ENCODE measurements at regions not wholly inside any gene's neighbourhood (a gene's known extent, or its start where the extent isn't known, plus 50 kb on each side); places are given as distances from the start of the nearest gene placed in this dataset.

DNA sequence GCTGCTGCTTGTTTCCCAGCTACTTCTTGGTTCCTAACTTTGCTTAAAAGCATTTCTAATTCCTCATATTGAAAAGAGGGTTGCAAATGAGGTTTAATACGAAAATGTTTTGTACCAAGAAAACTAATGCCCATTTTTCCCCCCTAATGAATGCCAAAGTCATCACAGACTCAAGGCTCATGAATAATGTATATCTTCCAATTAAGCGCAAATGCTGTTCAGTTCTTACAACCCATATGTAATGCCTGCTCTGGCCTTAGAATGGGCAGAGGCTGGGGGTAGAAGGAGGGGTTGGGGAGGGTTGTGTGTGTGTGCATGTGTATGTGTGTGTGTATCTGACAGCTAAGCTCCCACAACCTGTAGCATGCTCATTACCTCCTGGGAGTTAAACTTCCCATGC is 901.7 kb downstream of the KCNMA1 start:
- POLR2A ChIA-PET: no interaction called here
- peaks cover 0 to 12% (median 2%) of the 10 kb centered on the region in 11 donors for H3K9me3 Mint-ChIP-seq
- H3K4me3 Mint-ChIP-seq: no peak overlapping the region
- CTCF ChIA-PET: no interaction called here
- ATAC-seq (no peak), DNase-seq (no peak)
- H3K27me3 Mint-ChIP-seq: peaks cover 0 to 4% (median 0%) of the 10 kb centered on the region in 5 donors
- Histone ChIP-seq H3K4me1 (ENCODE audit: control insufficient read depth in 2 of 2, insufficient read depth in 2 of 2, low read length in 2 of 2) (no peaks in the 10 kb centered on the region), H3K27ac (ENCODE audit: low read depth, low read length) (no peak overlapping the region), H3K27me3 (ENCODE audit: control insufficient read depth in 2 of 2, insufficient read depth in 2 of 2, low read length in 2 of 2) (no peaks in the 10 kb centered on the region), H3K36me3 (ENCODE audit: control insufficient read depth in 2 of 3, insufficient read depth in 3 of 3, low read length in 3 of 3) (no peaks in the 10 kb centered on the region), H3K4me3 (ENCODE audit: low read length) (no peak overlapping the region), H3K9me3 (ENCODE audit: control insufficient read depth in 2 of 3, low read length in 3 of 3) (no peaks in the 10 kb centered on the region)
- intact Hi-C loops (cut with micrococcal nuclease): no loop called here
- peaks cover 0 to 7% (median 0%) of the 10 kb centered on the region in 7 donors for H3K4me1 Mint-ChIP-seq
- H3K27ac Mint-ChIP-seq: peak overlapping the region in 1 of 9 donors; percentile 13
- H3K36me3 Mint-ChIP-seq: peaks cover 0 to 4% (median 0%) of the 10 kb centered on the region in 5 donors

DNA sequence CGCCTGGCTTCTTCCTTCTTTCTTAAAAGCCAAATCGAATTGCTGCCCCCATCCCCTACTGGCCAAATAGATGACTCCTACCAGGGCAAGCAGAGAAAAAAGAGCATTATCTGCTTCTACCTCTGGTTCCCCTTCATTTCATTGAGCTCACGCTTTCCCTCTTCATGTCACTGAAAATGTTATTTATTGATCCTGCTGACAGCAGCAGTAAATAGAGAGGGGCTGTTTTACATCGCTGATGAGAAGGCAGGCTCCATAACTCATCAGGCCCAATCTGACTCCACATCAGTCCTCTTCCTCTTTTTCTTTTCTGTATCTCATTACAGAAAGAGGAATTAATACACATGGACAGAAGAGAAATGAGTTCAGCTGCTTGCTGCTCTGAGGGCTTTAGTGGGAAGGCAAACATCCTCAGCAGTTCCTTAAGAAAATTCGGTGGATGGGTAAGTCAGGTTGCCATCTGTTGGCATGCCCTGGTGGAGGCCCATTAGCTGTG is 904.1 kb downstream of the KCNMA1 start:
- CTCF ChIA-PET: no interaction called here
- Mint-ChIP-seq H3K9me3 (peaks cover 0 to 23% (median 6%) of the 10 kb centered on the region in 11 donors), H3K36me3 (peaks cover 0 to 4% (median 0%) of the 10 kb centered on the region in 5 donors), H3K4me1 (peaks cover 0 to 7% (median 0%) of the 10 kb centered on the region in 7 donors), H3K4me3 (no peak overlapping the region), H3K27me3 (peaks cover 0 to 4% (median 0%) of the 10 kb centered on the region in 5 donors), H3K27ac (no peak overlapping the region)
- no peak for ATAC-seq
- H3K4me1 ChIP-seq (ENCODE audit: control insufficient read depth in 2 of 2, insufficient read depth in 2 of 2, low read length in 2 of 2): no peaks in the 10 kb centered on the region
- H3K27me3 ChIP-seq (ENCODE audit: control insufficient read depth in 2 of 2, insufficient read depth in 2 of 2, low read length in 2 of 2): no peaks in the 10 kb centered on the region
- no peaks in the 10 kb centered on the region for H3K9me3 ChIP-seq (ENCODE audit: control insufficient read depth in 2 of 3, low read length in 3 of 3)
- H3K36me3 ChIP-seq (ENCODE audit: control insufficient read depth in 2 of 3, insufficient read depth in 3 of 3, low read length in 3 of 3): no peaks in the 10 kb centered on the region
- no peak overlapping the region for H3K27ac ChIP-seq (ENCODE audit: low read depth, low read length)
- DNase-seq: no peak
- H3K4me3 ChIP-seq (ENCODE audit: low read length): no peak overlapping the region
- POLR2A ChIA-PET: no interaction called here
- intact Hi-C loops (cut with micrococcal nuclease): no loop called here

- Histone ChIP-seq H3K9me3 (ENCODE audit: control insufficient read depth in 2 of 3, low read length in 3 of 3) (no peaks in the 10 kb centered on the region), H3K27ac (ENCODE audit: low read depth, low read length) (no peak overlapping the region), H3K36me3 (ENCODE audit: control insufficient read depth in 2 of 3, insufficient read depth in 3 of 3, low read length in 3 of 3) (no peaks in the 10 kb centered on the region), H3K4me3 (ENCODE audit: low read length) (no peak overlapping the region), H3K4me1 (ENCODE audit: control insufficient read depth in 2 of 2, insufficient read depth in 2 of 2, low read length in 2 of 2) (no peaks in the 10 kb centered on the region), H3K27me3 (ENCODE audit: control insufficient read depth in 2 of 2, insufficient read depth in 2 of 2, low read length in 2 of 2) (no peaks in the 10 kb centered on the region)
- Mint-ChIP-seq H3K36me3 (peaks cover 0 to 4% (median 0%) of the 10 kb centered on the region in 5 donors), H3K27me3 (peaks cover 0 to 4% (median 0%) of the 10 kb centered on the region in 5 donors), H3K27ac (no peak overlapping the region), H3K4me3 (no peak overlapping the region), H3K9me3 (peaks cover 0 to 23% (median 6%) of the 10 kb centered on the region in 11 donors), H3K4me1 (peaks cover 0 to 7% (median 0%) of the 10 kb centered on the region in 7 donors)
- CTCF ChIA-PET: no interaction called here
- DNase-seq (no peak), ATAC-seq (no peak)
- POLR2A ChIA-PET: no interaction called here
- intact Hi-C loops (cut with micrococcal nuclease): no loop called here
These were observed 905.3 kb downstream of the KCNMA1 start for GRCh38 chr10:76732306-76732705.

DNA sequence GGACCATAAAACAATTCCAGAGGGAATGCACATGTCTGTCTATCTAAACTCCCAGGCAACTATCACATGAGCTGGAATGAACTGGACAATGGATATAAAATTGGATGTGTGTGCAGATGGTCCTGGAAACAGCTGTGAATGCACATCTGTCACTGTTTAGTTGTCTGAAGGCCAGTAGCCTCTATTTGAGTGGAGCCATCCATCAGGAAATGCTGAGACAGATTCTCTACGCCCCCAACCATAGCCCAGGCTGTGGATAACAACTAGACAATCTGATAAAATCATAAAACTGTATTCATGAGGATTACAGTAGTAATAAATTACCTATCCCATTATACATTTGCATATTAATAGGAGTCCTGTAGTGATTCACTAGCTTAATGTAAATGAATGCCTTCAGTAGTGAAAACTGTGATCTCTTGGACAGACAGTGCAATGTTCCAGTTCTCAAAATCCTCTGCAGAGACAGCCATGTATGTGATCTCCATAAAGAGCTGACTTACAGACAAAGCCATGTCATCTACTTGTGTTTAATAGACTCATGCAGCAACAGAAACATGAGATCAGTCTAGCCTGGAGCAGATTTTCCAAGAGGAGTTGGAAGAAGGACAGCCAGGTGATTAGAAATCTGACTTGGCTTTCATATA is 907.6 kb downstream of the KCNMA1 start:
- peaks cover 0 to 23% (median 6%) of the 10 kb centered on the region in 11 donors for H3K9me3 Mint-ChIP-seq
- Histone ChIP-seq H3K9me3 (ENCODE audit: control insufficient read depth in 2 of 3, low read length in 3 of 3) (no peaks in the 10 kb centered on the region), H3K27ac (ENCODE audit: low read depth, low read length) (no peak overlapping the region), H3K4me1 (ENCODE audit: control insufficient read depth in 2 of 2, insufficient read depth in 2 of 2, low read length in 2 of 2) (no peaks in the 10 kb centered on the region), H3K36me3 (ENCODE audit: control insufficient read depth in 2 of 3, insufficient read depth in 3 of 3, low read length in 3 of 3) (no peaks in the 10 kb centered on the region), H3K4me3 (ENCODE audit: low read length) (no peak overlapping the region), H3K27me3 (ENCODE audit: control insufficient read depth in 2 of 2, insufficient read depth in 2 of 2, low read length in 2 of 2) (no peaks in the 10 kb centered on the region)
- H3K27ac Mint-ChIP-seq: no peak overlapping the region
- no peaks in the 10 kb centered on the region for H3K4me1 Mint-ChIP-seq
- no peak overlapping the region for H3K4me3 Mint-ChIP-seq
- peaks cover 0 to 4% (median 0%) of the 10 kb centered on the region in 5 donors for H3K27me3 Mint-ChIP-seq
- ATAC-seq (no peak), DNase-seq (no peak)
- peaks cover 0 to 4% (median 0%) of the 10 kb centered on the region in 5 donors for H3K36me3 Mint-ChIP-seq
- intact Hi-C loops (cut with micrococcal nuclease): no loop called here
- CTCF ChIA-PET: no interaction called here
- POLR2A ChIA-PET: no interaction called here

DNA sequence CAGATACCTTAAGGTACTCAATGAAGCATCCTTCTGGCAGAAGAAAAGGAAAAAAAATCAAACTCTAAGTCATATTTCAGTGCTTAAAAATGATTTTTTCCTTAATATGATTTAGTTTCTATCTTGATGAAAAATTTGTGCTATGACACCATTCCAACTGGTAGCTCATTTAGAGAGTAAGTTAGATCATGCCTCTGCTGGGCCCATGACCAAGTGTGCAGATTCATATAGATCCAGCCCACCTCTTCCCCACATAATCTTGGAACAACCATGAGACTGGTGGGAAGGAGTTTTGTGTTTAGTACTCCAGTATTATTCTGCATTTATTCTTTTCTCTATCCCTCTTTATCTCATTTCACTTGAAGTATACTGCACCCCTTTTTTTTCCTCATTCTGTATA is 908.3 kb downstream of the KCNMA1 start:
- Histone ChIP-seq H3K9me3 (ENCODE audit: control insufficient read depth in 2 of 3, low read length in 3 of 3) (no peaks in the 10 kb centered on the region), H3K27ac (ENCODE audit: low read depth, low read length) (no peak overlapping the region), H3K4me3 (ENCODE audit: low read length) (no peak overlapping the region), H3K27me3 (ENCODE audit: control insufficient read depth in 2 of 2, insufficient read depth in 2 of 2, low read length in 2 of 2) (no peaks in the 10 kb centered on the region), H3K36me3 (ENCODE audit: control insufficient read depth in 2 of 3, insufficient read depth in 3 of 3, low read length in 3 of 3) (no peaks in the 10 kb centered on the region), H3K4me1 (ENCODE audit: control insufficient read depth in 2 of 2, insufficient read depth in 2 of 2, low read length in 2 of 2) (no peaks in the 10 kb centered on the region)
- H3K4me1 Mint-ChIP-seq: no peaks in the 10 kb centered on the region
- ATAC-seq (no peak), DNase-seq (no peak)
- POLR2A ChIA-PET: no interaction called here
- H3K27me3 Mint-ChIP-seq: peaks cover 0 to 4% (median 0%) of the 10 kb centered on the region in 5 donors
- peaks cover 0 to 22% (median 6%) of the 10 kb centered on the region in 11 donors for H3K9me3 Mint-ChIP-seq
- H3K4me3 Mint-ChIP-seq: no peak overlapping the region
- H3K36me3 Mint-ChIP-seq: peaks cover 0 to 4% (median 0%) of the 10 kb centered on the region in 5 donors
- intact Hi-C loops (cut with micrococcal nuclease): no loop called here
- H3K27ac Mint-ChIP-seq: no peak overlapping the region
- CTCF ChIA-PET: no interaction called here

DNA sequence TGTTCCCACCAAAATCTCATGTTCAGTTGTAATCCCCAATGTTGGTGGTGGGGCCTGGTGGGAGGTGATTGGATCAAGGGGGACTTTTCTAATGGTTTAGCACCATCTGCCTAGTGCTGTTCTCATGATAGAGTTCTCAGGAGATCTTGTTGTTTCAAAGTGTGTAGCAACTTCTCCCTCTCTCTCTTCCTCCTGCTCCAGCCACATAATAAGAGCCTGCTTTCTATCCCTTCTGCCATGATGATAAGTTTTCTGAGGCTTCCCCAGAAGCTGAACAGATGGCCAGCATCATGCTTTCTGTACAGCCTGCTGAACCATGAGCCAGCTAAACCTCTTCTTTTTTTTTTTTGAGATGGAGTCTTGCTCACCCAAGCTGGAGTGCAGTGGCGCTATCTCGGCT is 910.6 kb downstream of the KCNMA1 start:
- Histone ChIP-seq H3K4me3 (ENCODE audit: low read length) (no peak overlapping the region), H3K36me3 (ENCODE audit: control insufficient read depth in 2 of 3, insufficient read depth in 3 of 3, low read length in 3 of 3) (no peaks in the 10 kb centered on the region), H3K27me3 (ENCODE audit: control insufficient read depth in 2 of 2, insufficient read depth in 2 of 2, low read length in 2 of 2) (no peaks in the 10 kb centered on the region), H3K4me1 (ENCODE audit: control insufficient read depth in 2 of 2, insufficient read depth in 2 of 2, low read length in 2 of 2) (no peaks in the 10 kb centered on the region), H3K27ac (ENCODE audit: low read depth, low read length) (no peak overlapping the region), H3K9me3 (ENCODE audit: control insufficient read depth in 2 of 3, low read length in 3 of 3) (no peaks in the 10 kb centered on the region)
- ATAC-seq (no peak), DNase-seq (no peak)
- no peaks in the 10 kb centered on the region for H3K4me1 Mint-ChIP-seq
- intact Hi-C loops (cut with micrococcal nuclease): no loop called here
- peaks cover 0 to 19% (median 6%) of the 10 kb centered on the region in 11 donors for H3K9me3 Mint-ChIP-seq
- ChIA-PET POLR2A (no interaction called here), CTCF (interaction anchor here (0.6 kb wide), 1 partner anchor 529 kb away, joined by 3 read pairs; no protein-coding TSS in a partner anchor)
- peaks cover 0 to 3% (median 0%) of the 10 kb centered on the region in 5 donors for H3K36me3 Mint-ChIP-seq
- no peaks in the 10 kb centered on the region for H3K27me3 Mint-ChIP-seq
- H3K4me3 Mint-ChIP-seq: no peak overlapping the region
- no peak overlapping the region for H3K27ac Mint-ChIP-seq

GRCh38 chr10:76723844-76724243 is 913.8 kb downstream of the KCNMA1 start:
- Mint-ChIP-seq H3K27me3 (no peaks in the 10 kb centered on the region), H3K36me3 (no peaks in the 10 kb centered on the region), H3K9me3 (peaks cover 0 to 10% (median 0%) of the 10 kb centered on the region in 11 donors), H3K27ac (no peak overlapping the region), H3K4me1 (peaks cover 0 to 2% (median 0%) of the 10 kb centered on the region in 7 donors), H3K4me3 (no peak overlapping the region)
- Histone ChIP-seq H3K27me3 (ENCODE audit: control insufficient read depth in 2 of 2, insufficient read depth in 2 of 2, low read length in 2 of 2) (no peaks in the 10 kb centered on the region), H3K4me1 (ENCODE audit: control insufficient read depth in 2 of 2, insufficient read depth in 2 of 2, low read length in 2 of 2) (no peaks in the 10 kb centered on the region), H3K36me3 (ENCODE audit: control insufficient read depth in 2 of 3, insufficient read depth in 3 of 3, low read length in 3 of 3) (no peaks in the 10 kb centered on the region), H3K9me3 (ENCODE audit: control insufficient read depth in 2 of 3, low read length in 3 of 3) (no peaks in the 10 kb centered on the region), H3K27ac (ENCODE audit: low read depth, low read length) (no peak overlapping the region), H3K4me3 (ENCODE audit: low read length) (no peak overlapping the region)
- CTCF ChIA-PET: no interaction called here
- POLR2A ChIA-PET: no interaction called here
- no peak for ATAC-seq
- no peak for DNase-seq
- intact Hi-C loops (cut with micrococcal nuclease): no loop called here

Data from naive thymus-derived CD4-positive, alpha-beta T cell (primary cell).